22Rv1 (cell line): ENCODE measurements at regions not wholly inside any gene's neighbourhood (a gene's known extent, or its start where the extent isn't known, plus 50 kb on each side); places are given as distances from the start of the nearest gene placed in this dataset.

Experiments used
- ZFX ChIP-seq: fragments of 450-650 bp; IDR thresholded peaks from 2 replicates; pipeline ENCODE4 v1.6.1; 2017; ENCODE audit warnings: antibody characterized with exemption, borderline replicate concordance
- TF ChIP-seq, protein P1 (sequence below): fragments of 450-650 bp; IDR thresholded peaks from 2 replicates; pipeline ENCODE4 v1.5.1; 2017; ENCODE audit warnings: mild to moderate bottlenecking

DNA sequence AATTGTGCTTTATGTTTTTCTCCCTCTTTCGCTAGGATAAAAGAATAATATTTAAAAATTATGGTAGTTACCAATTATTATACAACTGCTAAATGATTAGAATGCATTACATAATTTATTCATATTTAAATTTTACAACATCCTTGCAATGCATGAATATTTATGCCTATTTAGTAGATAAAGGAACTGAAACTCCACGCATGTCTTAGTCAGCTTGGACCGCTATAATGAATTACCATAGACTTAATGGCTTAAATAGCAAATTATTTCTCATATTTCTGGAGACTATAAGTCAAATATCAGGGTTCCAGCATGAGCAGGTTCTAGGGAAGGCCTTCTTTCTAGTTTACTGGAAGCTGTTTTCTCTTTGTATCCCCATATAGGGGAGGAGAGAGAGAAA, 1555.4 kb upstream of the ADGRL3 start:
- TF ChIP-seq ZFX = no peak
- TF ChIP-seq, protein P1, sequence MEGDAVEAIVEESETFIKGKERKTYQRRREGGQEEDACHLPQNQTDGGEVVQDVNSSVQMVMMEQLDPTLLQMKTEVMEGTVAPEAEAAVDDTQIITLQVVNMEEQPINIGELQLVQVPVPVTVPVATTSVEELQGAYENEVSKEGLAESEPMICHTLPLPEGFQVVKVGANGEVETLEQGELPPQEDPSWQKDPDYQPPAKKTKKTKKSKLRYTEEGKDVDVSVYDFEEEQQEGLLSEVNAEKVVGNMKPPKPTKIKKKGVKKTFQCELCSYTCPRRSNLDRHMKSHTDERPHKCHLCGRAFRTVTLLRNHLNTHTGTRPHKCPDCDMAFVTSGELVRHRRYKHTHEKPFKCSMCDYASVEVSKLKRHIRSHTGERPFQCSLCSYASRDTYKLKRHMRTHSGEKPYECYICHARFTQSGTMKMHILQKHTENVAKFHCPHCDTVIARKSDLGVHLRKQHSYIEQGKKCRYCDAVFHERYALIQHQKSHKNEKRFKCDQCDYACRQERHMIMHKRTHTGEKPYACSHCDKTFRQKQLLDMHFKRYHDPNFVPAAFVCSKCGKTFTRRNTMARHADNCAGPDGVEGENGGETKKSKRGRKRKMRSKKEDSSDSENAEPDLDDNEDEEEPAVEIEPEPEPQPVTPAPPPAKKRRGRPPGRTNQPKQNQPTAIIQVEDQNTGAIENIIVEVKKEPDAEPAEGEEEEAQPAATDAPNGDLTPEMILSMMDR = no peak
